K562 (cell line): ENCODE measurements at regions not wholly inside any gene's neighbourhood (a gene's known extent, or its start where the extent isn't known, plus 50 kb on each side); places are given as distances from the start of the nearest gene placed in this dataset.

ENCODE experiments used
- BRD9 ChIP-seq: fragments of 450-650 bp; IDR thresholded peaks from 2 replicates; pipeline ENCODE4 v1.6.1; 2018; ENCODE audit warnings: low read depth; ENCODE audit not compliant: partially characterized antibody
- E2F1 ChIP-seq: sonication (generic); formaldehyde crosslinking; IDR thresholded peaks from 2 replicates; pipeline ENCODE4 v1.8.1; 2023; ENCODE audit warnings: mild to moderate bottlenecking, missing genetic modification reagents, moderate library complexity
- FOSL1 ChIP-seq: fragments of 200-800 bp; sonication (Bioruptor generic); conservative IDR thresholded peaks from 2 replicates; pipeline ENCODE4 v1.6.1; 2016; ENCODE audit warnings: missing genetic modification characterization, missing compliant biosample characterization
- FOXO4 ChIP-seq: fragments of 450-650 bp; formaldehyde crosslinking; IDR thresholded peaks from 2 replicates; pipeline ENCODE4 v1.4.0; 2020; ENCODE audit warnings: mild to moderate bottlenecking, moderate library complexity
- HDAC1 ChIP-seq, 2 experiments: fragments of 450-650 bp; IDR thresholded peaks; 2 replicates each; pipeline ENCODE4 v1.6.1; 2016 to 2017; ENCODE audit warnings: inconsistent platforms in 1 of 2, mild to moderate bottlenecking in 1 of 2, moderate library complexity in 1 of 2
- HOMEZ ChIP-seq: fragments of 250-450 bp; sonication (Bioruptor Pico); IDR thresholded peaks from 2 replicates; pipeline ENCODE4 v1.4.0; 2020; ENCODE audit warnings: mild to moderate bottlenecking, moderate library complexity
- KAT2B ChIP-seq: IDR thresholded peaks from one replicate; pipeline ENCODE4 v1.6.1; 2012; ENCODE audit warnings: low read depth, mild to moderate bottlenecking, control low read depth, inconsistent platforms, low read length, moderate library complexity
- NFYB ChIP-seq: IDR thresholded peaks from 2 replicates; pipeline ENCODE4 v1.6.1; 2011; ENCODE audit warnings: mild to moderate bottlenecking, moderate library complexity; ENCODE audit not compliant: insufficient read length; ENCODE audit errors: extremely low read depth
- PBX2 ChIP-seq, 2 experiments: IDR thresholded peaks in 1 of 2; conservative IDR thresholded peaks in 1 of 2; 2 replicates each; pipeline ENCODE4 v1.6.1; 2016; ENCODE audit warnings: low read depth in 2 of 2, mild to moderate bottlenecking in 1 of 2, missing compliant biosample characterization in 1 of 2, missing genetic modification characterization in 1 of 2, moderate library complexity in 1 of 2
- POLR2A ChIP-seq: fragments of 450-650 bp; conservative IDR thresholded peaks from 2 replicates; pipeline ENCODE4 v1.6.1; 2016
- RBM22 ChIP-seq: fragments of 200-400 bp; formaldehyde crosslinking; IDR thresholded peaks from 2 replicates; pipeline ENCODE4 v1.6.1; 2018; ENCODE audit warnings: low read length, low read depth; ENCODE audit not compliant: poor library complexity, severe bottlenecking
- SNRNP70 ChIP-seq: fragments of 200-400 bp; formaldehyde crosslinking; optimal IDR thresholded peaks from 2 replicates; pipeline ENCODE3; 2017; ENCODE audit warnings: low read depth, low read length
- TAF15 ChIP-seq: fragments of 200-400 bp; formaldehyde crosslinking; IDR thresholded peaks from 2 replicates; pipeline ENCODE4 v1.6.1; 2017; ENCODE audit warnings: mild to moderate bottlenecking, low read depth, low read length, moderate library complexity
- U2AF2 ChIP-seq: fragments of 200-400 bp; formaldehyde crosslinking; optimal IDR thresholded peaks from 2 replicates; pipeline ENCODE3; 2017; ENCODE audit warnings: low read depth, mild to moderate bottlenecking, low read length
- USF1 ChIP-seq: sonication (generic); formaldehyde crosslinking; IDR thresholded peaks from 2 replicates; pipeline ENCODE4 v1.9.0; 2022; ENCODE audit warnings: mild to moderate bottlenecking, missing genetic modification reagents
- YBX1 ChIP-seq: fragments of 450-650 bp; IDR thresholded peaks from 2 replicates; pipeline ENCODE4 v1.7.1; 2016; ENCODE audit warnings: mild to moderate bottlenecking
- ZBTB2 ChIP-seq: fragments of 450-650 bp; IDR thresholded peaks from 2 replicates; pipeline ENCODE4 v1.6.1; 2016; ENCODE audit warnings: antibody characterized with exemption
- ZFP36 ChIP-seq: fragments of 150-350 bp; IDR thresholded peaks from 2 replicates; pipeline ENCODE4 v1.6.1; 2018; ENCODE audit warnings: low read length, low read depth; ENCODE audit not compliant: partially characterized antibody
- ZFX ChIP-seq: sonication (generic); formaldehyde crosslinking; IDR thresholded peaks from 2 replicates; pipeline ENCODE4 v1.8.0; 2022; ENCODE audit warnings: mild to moderate bottlenecking, missing genetic modification reagents, moderate library complexity

GRCh38 chr2:12106440-12107080, 360.1 kb downstream of the LPIN1 start (continued):
- TF ChIP-seq E2F1 (CRISPR knock-in tag) (no peak), ZFP36 (no peak), ZFX (no peak), YBX1 (no peak), USF1 (peak; percentile 72), POLR2A (no peak), KAT2B (no peak), FOXO4 (CRISPR knock-in tag) (no peak), U2AF2 (no peak), HDAC1 (IDR thresholded peaks at IDR 0.05) (peak; percentile 76 to 92; a peak in 3 of 4 replicates), RBM22 (no peak), NFYB (no peak), FOSL1 (tag) (peak; percentile 99), BRD9 (peak; percentile 75), HOMEZ (CRISPR knock-in tag) (no peak), PBX2 (CRISPR knock-in tag; IDR thresholded peaks at IDR 0.05; ENCODE audit: low read depth) (no peak), PBX2 (tag; conservative IDR thresholded peaks at IDR 0.05; ENCODE audit: low read depth) (no peak; the same call in 1 of the 2 replicates), ZBTB2 (peak; percentile 47; the same call in 1 of the 2 replicates), SNRNP70 (no peak), TAF15 (no peak)
